CD4-positive, CD25-positive, alpha-beta regulatory T cell (primary cell): ENCODE measurements at regions not wholly inside any gene's neighbourhood (a gene's known extent, or its start where the extent isn't known, plus 50 kb on each side); places are given as distances from the start of the nearest gene placed in this dataset.

Experiments
- ATAC-seq, 2 donors: fragments of 150-1000 bp; cut with Tn5 transposase; one replicate each; pipeline ENCODE4 v1.10.0; 2021; ENCODE audit warnings: low read depth in 2 of 2, moderate number of reproducible peaks in 2 of 2, moderate library complexity in 1 of 2
- DNase-seq, 3 donors: peaks; one replicate each; pipeline versions ENCODE4 v3.0.0 to v3.0.0-alpha.2; 2012 to 2022; ENCODE audit warnings: mixed read lengths in 1 of 3
- H3K27ac ChIP-seq: one replicate; pipeline ENCODE4 v1.7.0; 2013; ENCODE audit warnings: mild to moderate bottlenecking, low read length; ENCODE audit not compliant: insufficient read depth, poor library complexity, severe bottlenecking
- H3K27me3 ChIP-seq: one replicate; pipeline ENCODE4 v1.7.0; 2013; ENCODE audit warnings: low read length; ENCODE audit not compliant: control insufficient read depth, insufficient read depth
- H3K36me3 ChIP-seq: one replicate; pipeline ENCODE4 v1.7.0; 2013; ENCODE audit warnings: mild to moderate bottlenecking, low read length, moderate library complexity; ENCODE audit not compliant: control insufficient read depth, insufficient read depth
- H3K4me1 ChIP-seq: 2 replicates; pipeline ENCODE4 v1.7.0; 2013; ENCODE audit warnings: mild to moderate bottlenecking, low read length; ENCODE audit not compliant: insufficient read depth, control insufficient read depth, poor library complexity, severe bottlenecking
- H3K4me3 ChIP-seq: one replicate; pipeline ENCODE4 v1.7.0; 2013; ENCODE audit warnings: low read depth, mild to moderate bottlenecking, low read length, moderate library complexity
- H3K9me3 ChIP-seq, 2 experiments: 1 replicate in 1 of 2; 2 replicates in 1 of 2; pipeline ENCODE4 v1.7.0; 2013; ENCODE audit warnings: low read length in 2 of 2, mild to moderate bottlenecking in 1 of 2, moderate library complexity in 1 of 2; ENCODE audit not compliant: control insufficient read depth in 2 of 2
- H3K27ac Mint-ChIP-seq, 3 donors: one replicate each; pipeline ENCODE4 v1.8.0; 2020 to 2022; ENCODE audit warnings: mild to moderate bottlenecking in 3 of 3, mixed read lengths in 3 of 3, moderate library complexity in 2 of 3
- H3K27me3 Mint-ChIP-seq: one replicate; pipeline ENCODE4 v1.8.0; 2022; ENCODE audit warnings: mild to moderate bottlenecking, mixed read lengths
- H3K36me3 Mint-ChIP-seq: one replicate; pipeline ENCODE4 v1.8.0; 2020; ENCODE audit warnings: mixed read lengths
- H3K4me1 Mint-ChIP-seq, 4 donors: one replicate each; pipeline ENCODE4 v1.8.0; 2020 to 2022; ENCODE audit warnings: mixed read lengths in 4 of 4, mild to moderate bottlenecking in 1 of 4
- H3K4me3 Mint-ChIP-seq, 4 donors: one replicate each; pipeline ENCODE4 v1.8.0; 2020 to 2022; ENCODE audit warnings: mild to moderate bottlenecking in 4 of 4, mixed read lengths in 4 of 4, moderate library complexity in 3 of 4
- H3K9me3 Mint-ChIP-seq, 7 donors: one replicate each; pipeline ENCODE4 v1.8.0; 2020 to 2022; ENCODE audit warnings: mixed read lengths in 7 of 7, mild to moderate bottlenecking in 3 of 7, moderate library complexity in 2 of 7

GRCh38 chr10:83592337-83592935, 546.9 kb upstream of the GHITM start:
- Mint-ChIP-seq H3K27ac (no peak overlapping the region), H3K4me1 (no peaks in the 10 kb centered on the region), H3K4me3 (no peak overlapping the region), H3K27me3 (no peaks in the 10 kb centered on the region), H3K36me3 (no peaks in the 10 kb centered on the region), H3K9me3 (peaks cover 0 to 30% (median 5%) of the 10 kb centered on the region in 7 donors)
- no peaks in the 10 kb centered on the region for H3K27me3 ChIP-seq
- no peak for ATAC-seq
- H3K4me1 ChIP-seq = no peaks in the 10 kb centered on the region
- DNase-seq = no peak
- no peaks in the 10 kb centered on the region for H3K36me3 ChIP-seq
- H3K27ac ChIP-seq = no peak overlapping the region
- peaks cover 0 to 2% of the 10 kb centered on the region in 2 experiments for H3K9me3 ChIP-seq
- H3K4me3 ChIP-seq = no peak overlapping the region

- Mint-ChIP-seq H3K4me1 (peaks cover 0 to 4% (median 0%) of the 10 kb centered on the region in 4 donors), H3K36me3 (no peaks in the 10 kb centered on the region)
Observed at GRCh38 chr10:83603708-83604107, 535.6 kb upstream of the GHITM start.

GRCh38 chr10:83605783-83606630, 533.3 kb upstream of the GHITM start:
- Mint-ChIP-seq H3K36me3 (no peaks in the 10 kb centered on the region), H3K9me3 (peaks cover 0 to 8% (median 1%) of the 10 kb centered on the region in 7 donors), H3K4me3 (no peak overlapping the region), H3K4me1 (peaks cover 0 to 4% (median 0%) of the 10 kb centered on the region in 4 donors), H3K27me3 (no peaks in the 10 kb centered on the region), H3K27ac (no peak overlapping the region)
- Histone ChIP-seq H3K4me1 (no peaks in the 10 kb centered on the region), H3K9me3 (no peaks in the 10 kb centered on the region), H3K36me3 (no peaks in the 10 kb centered on the region), H3K27me3 (no peaks in the 10 kb centered on the region), H3K4me3 (no peak overlapping the region), H3K27ac (no peak overlapping the region)
- ATAC-seq = no peak
- no peak for DNase-seq

More at GRCh38 chr10:83603708-83604107, 535.6 kb upstream of the GHITM start:
- DNase-seq (no peak), ATAC-seq (no peak)
- Histone ChIP-seq H3K4me3 (no peak overlapping the region), H3K36me3 (no peaks in the 10 kb centered on the region), H3K9me3 (no peaks in the 10 kb centered on the region), H3K27me3 (no peaks in the 10 kb centered on the region), H3K27ac (no peak overlapping the region), H3K4me1 (no peaks in the 10 kb centered on the region)
- H3K27me3 Mint-ChIP-seq = no peaks in the 10 kb centered on the region
- H3K27ac Mint-ChIP-seq = no peak overlapping the region
- H3K9me3 Mint-ChIP-seq = peaks cover 0 to 14% (median 2%) of the 10 kb centered on the region in 7 donors
- H3K4me3 Mint-ChIP-seq = no peak overlapping the region

GRCh38 chr10:83607959-83608745, 531.2 kb upstream of the GHITM start:
- Histone ChIP-seq H3K9me3 (no peaks in the 10 kb centered on the region), H3K27me3 (no peaks in the 10 kb centered on the region), H3K27ac (no peak overlapping the region), H3K4me3 (no peak overlapping the region), H3K4me1 (no peaks in the 10 kb centered on the region), H3K36me3 (no peaks in the 10 kb centered on the region)
- no peaks in the 10 kb centered on the region for H3K27me3 Mint-ChIP-seq
- no peaks in the 10 kb centered on the region for H3K36me3 Mint-ChIP-seq
- H3K9me3 Mint-ChIP-seq = peaks cover 0 to 4% (median 2%) of the 10 kb centered on the region in 7 donors
- DNase-seq (no peak), ATAC-seq (no peak)
- peaks cover 0 to 4% (median 0%) of the 10 kb centered on the region in 4 donors for H3K4me1 Mint-ChIP-seq
- no peak overlapping the region for H3K27ac Mint-ChIP-seq
- H3K4me3 Mint-ChIP-seq = no peak overlapping the region

GRCh38 chr10:83612050-83612449, 527.3 kb upstream of the GHITM start:
- Mint-ChIP-seq H3K9me3 (peaks cover 0 to 5% (median 2%) of the 10 kb centered on the region in 7 donors), H3K36me3 (no peaks in the 10 kb centered on the region), H3K27ac (no peak overlapping the region), H3K4me1 (peaks cover 0 to 3% (median 0%) of the 10 kb centered on the region in 4 donors), H3K27me3 (no peaks in the 10 kb centered on the region), H3K4me3 (no peak overlapping the region)
- H3K36me3 ChIP-seq = no peaks in the 10 kb centered on the region
- H3K4me1 ChIP-seq = no peaks in the 10 kb centered on the region
- H3K27ac ChIP-seq = no peak overlapping the region
- H3K9me3 ChIP-seq = no peaks in the 10 kb centered on the region
- no peak for DNase-seq
- H3K27me3 ChIP-seq = no peaks in the 10 kb centered on the region
- ATAC-seq = no peak
- no peak overlapping the region for H3K4me3 ChIP-seq

- H3K27ac Mint-ChIP-seq = no peak overlapping the region
- no peaks in the 10 kb centered on the region for H3K27me3 Mint-ChIP-seq
- no peaks in the 10 kb centered on the region for H3K36me3 Mint-ChIP-seq
- no peaks in the 10 kb centered on the region for H3K4me1 Mint-ChIP-seq
- no peaks in the 10 kb centered on the region for H3K4me1 ChIP-seq
- H3K9me3 ChIP-seq = no peaks in the 10 kb centered on the region
- H3K4me3 ChIP-seq = no peak overlapping the region
- no peaks in the 10 kb centered on the region for H3K36me3 ChIP-seq
- H3K9me3 Mint-ChIP-seq = peaks cover 0 to 5% (median 2%) of the 10 kb centered on the region in 7 donors
- ATAC-seq (no peak), DNase-seq (no peak)
- no peak overlapping the region for H3K4me3 Mint-ChIP-seq
- H3K27ac ChIP-seq = no peak overlapping the region
- no peaks in the 10 kb centered on the region for H3K27me3 ChIP-seq
Observed at GRCh38 chr10:83612746-83613145, 526.6 kb upstream of the GHITM start.

GRCh38 chr10:83617172-83617571, 522.1 kb upstream of the GHITM start:
- no peak for ATAC-seq
- Histone ChIP-seq H3K27ac (no peak overlapping the region), H3K4me3 (no peak overlapping the region), H3K4me1 (no peaks in the 10 kb centered on the region), H3K36me3 (no peaks in the 10 kb centered on the region), H3K9me3 (no peaks in the 10 kb centered on the region), H3K27me3 (no peaks in the 10 kb centered on the region)
- H3K27me3 Mint-ChIP-seq = no peaks in the 10 kb centered on the region
- no peak overlapping the region for H3K27ac Mint-ChIP-seq
- H3K36me3 Mint-ChIP-seq = no peaks in the 10 kb centered on the region
- H3K4me3 Mint-ChIP-seq = no peak overlapping the region
- peaks cover 0 to 8% (median 2%) of the 10 kb centered on the region in 7 donors for H3K9me3 Mint-ChIP-seq
- DNase-seq = no peak
- H3K4me1 Mint-ChIP-seq = no peaks in the 10 kb centered on the region
